ENCODE measurements at regions not wholly inside any gene's neighbourhood (a gene's known extent, or its start where the extent isn't known, plus 50 kb on each side); places are given as distances from the start of the nearest gene placed in this dataset.

- H4K20me1 ChIP-seq (ENCODE audit: insufficient read depth) = no peaks in the 10 kb centered on the region
- no peaks in the 10 kb centered on the region for H3K79me2 ChIP-seq (ENCODE audit: insufficient read depth)
- H3K36me3 ChIP-seq (replicated peaks in 1 of 2; ENCODE audit: control insufficient read depth in 1 of 2, insufficient read depth in 2 of 2, low read length in 1 of 2) = no peaks in the 10 kb centered on the region
- 54% methylated on average over 14 of the region's 14 CpGs for WGBS (ENCODE audit: low lambda C conversion rate)
- H3K4me1 ChIP-seq (ENCODE audit: control insufficient read depth in 1 of 2, insufficient read depth in 2 of 2, low read depth in 1 of 2, low read length in 1 of 2) = no peaks in the 10 kb centered on the region; a peak in 1 of 4 replicates
- H2AFZ ChIP-seq (ENCODE audit: low read depth) = no peak overlapping the region
- no peaks in the 10 kb centered on the region for H3K9me2 ChIP-seq
- no peaks in the 10 kb centered on the region for H3F3A ChIP-seq (replicated peaks; ENCODE audit: insufficient read depth)
- no peak for DNase-seq
- no peak overlapping the region for H3K27ac ChIP-seq (ENCODE audit: low read depth in 2 of 2, low read length in 1 of 2)
- no peak overlapping the region for H3K4me3 ChIP-seq (ENCODE audit: low read depth in 2 of 2, low read length in 1 of 2)
- CTCF ChIA-PET = interaction anchor here (1.5 kb wide), 1 partner anchor 43 kb away, joined by 4 read pairs; no protein-coding TSS in a partner anchor
- TF ChIP-seq EP300 (IDR thresholded peaks at IDR 0.05; ENCODE audit: borderline replicate concordance in 1 of 2, low read depth in 1 of 2, low read length in 1 of 2) = no peak
- no peak for TF ChIP-seq FOSL2 (IDR thresholded peaks at IDR 0.05; ENCODE audit: borderline replicate concordance, low read depth)
- TF ChIP-seq, protein P1, sequence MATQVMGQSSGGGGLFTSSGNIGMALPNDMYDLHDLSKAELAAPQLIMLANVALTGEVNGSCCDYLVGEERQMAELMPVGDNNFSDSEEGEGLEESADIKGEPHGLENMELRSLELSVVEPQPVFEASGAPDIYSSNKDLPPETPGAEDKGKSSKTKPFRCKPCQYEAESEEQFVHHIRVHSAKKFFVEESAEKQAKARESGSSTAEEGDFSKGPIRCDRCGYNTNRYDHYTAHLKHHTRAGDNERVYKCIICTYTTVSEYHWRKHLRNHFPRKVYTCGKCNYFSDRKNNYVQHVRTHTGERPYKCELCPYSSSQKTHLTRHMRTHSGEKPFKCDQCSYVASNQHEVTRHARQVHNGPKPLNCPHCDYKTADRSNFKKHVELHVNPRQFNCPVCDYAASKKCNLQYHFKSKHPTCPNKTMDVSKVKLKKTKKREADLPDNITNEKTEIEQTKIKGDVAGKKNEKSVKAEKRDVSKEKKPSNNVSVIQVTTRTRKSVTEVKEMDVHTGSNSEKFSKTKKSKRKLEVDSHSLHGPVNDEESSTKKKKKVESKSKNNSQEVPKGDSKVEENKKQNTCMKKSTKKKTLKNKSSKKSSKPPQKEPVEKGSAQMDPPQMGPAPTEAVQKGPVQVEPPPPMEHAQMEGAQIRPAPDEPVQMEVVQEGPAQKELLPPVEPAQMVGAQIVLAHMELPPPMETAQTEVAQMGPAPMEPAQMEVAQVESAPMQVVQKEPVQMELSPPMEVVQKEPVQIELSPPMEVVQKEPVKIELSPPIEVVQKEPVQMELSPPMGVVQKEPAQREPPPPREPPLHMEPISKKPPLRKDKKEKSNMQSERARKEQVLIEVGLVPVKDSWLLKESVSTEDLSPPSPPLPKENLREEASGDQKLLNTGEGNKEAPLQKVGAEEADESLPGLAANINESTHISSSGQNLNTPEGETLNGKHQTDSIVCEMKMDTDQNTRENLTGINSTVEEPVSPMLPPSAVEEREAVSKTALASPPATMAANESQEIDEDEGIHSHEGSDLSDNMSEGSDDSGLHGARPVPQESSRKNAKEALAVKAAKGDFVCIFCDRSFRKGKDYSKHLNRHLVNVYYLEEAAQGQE (IDR thresholded peaks at IDR 0.05; ENCODE audit: low read depth, low read length) = no peak
- TF ChIP-seq PBX3 (IDR thresholded peaks at IDR 0.05) = no peak
- POLR2A ChIA-PET = no interaction called here
- H3K9ac ChIP-seq = no peak overlapping the region
- no peaks in the 10 kb centered on the region for H3K27me3 ChIP-seq (ENCODE audit: insufficient read depth)
- H3K9me3 ChIP-seq = no peaks in the 10 kb centered on the region
- H3K4me2 ChIP-seq = no peak overlapping the region
Observed at GRCh38 chr11:116132273-116132978, 628.2 kb upstream of the CADM1 start.

DNA sequence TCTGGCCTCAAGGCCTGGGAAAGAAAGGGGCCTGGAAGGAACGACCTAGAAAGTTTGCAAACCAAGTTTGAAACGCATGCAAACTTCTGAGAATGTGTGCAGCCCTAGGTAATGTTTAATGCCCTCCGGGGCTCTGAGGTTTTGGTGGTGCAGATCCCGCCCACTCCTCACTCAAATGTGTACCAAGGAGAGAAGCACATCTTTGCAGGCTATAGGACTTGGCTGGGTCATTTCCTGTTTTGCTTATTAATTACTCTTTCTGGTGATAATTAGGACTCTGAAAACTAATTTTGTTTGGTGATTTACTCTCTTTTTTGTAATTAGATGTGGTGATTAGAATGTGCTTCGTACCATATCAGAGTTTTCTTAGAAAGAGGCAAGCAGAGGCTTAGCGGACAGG, 625.9 kb upstream of the CADM1 start:
- H2AFZ ChIP-seq (ENCODE audit: low read depth) = no peak overlapping the region
- no peaks in the 10 kb centered on the region for H4K20me1 ChIP-seq (ENCODE audit: insufficient read depth)
- no peaks in the 10 kb centered on the region for H3K27me3 ChIP-seq (ENCODE audit: insufficient read depth)
- no peaks in the 10 kb centered on the region for H3F3A ChIP-seq (replicated peaks; ENCODE audit: insufficient read depth)
- H3K4me3 ChIP-seq (ENCODE audit: low read depth in 2 of 2, low read length in 1 of 2) = no peak overlapping the region
- H3K9me2 ChIP-seq = no peaks in the 10 kb centered on the region
- no peaks in the 10 kb centered on the region; a peak in 1 of 4 replicates for H3K4me1 ChIP-seq (ENCODE audit: control insufficient read depth in 1 of 2, insufficient read depth in 2 of 2, low read depth in 1 of 2, low read length in 1 of 2)
- DNase-seq = no peak
- 25% methylated on average over 6 of the region's 6 CpGs for WGBS (ENCODE audit: low lambda C conversion rate)
- H3K4me2 ChIP-seq = no peak overlapping the region
- H3K9ac ChIP-seq = no peak overlapping the region
- H3K79me2 ChIP-seq (ENCODE audit: insufficient read depth) = no peaks in the 10 kb centered on the region
- H3K9me3 ChIP-seq = no peaks in the 10 kb centered on the region
- ChIA-PET POLR2A (no interaction called here), CTCF (no interaction called here)
- no peaks in the 10 kb centered on the region for H3K36me3 ChIP-seq (replicated peaks in 1 of 2; ENCODE audit: control insufficient read depth in 1 of 2, insufficient read depth in 2 of 2, low read length in 1 of 2)
- H3K27ac ChIP-seq (ENCODE audit: low read depth in 2 of 2, low read length in 1 of 2) = no peak overlapping the region
- TF ChIP-seq, protein P2, sequence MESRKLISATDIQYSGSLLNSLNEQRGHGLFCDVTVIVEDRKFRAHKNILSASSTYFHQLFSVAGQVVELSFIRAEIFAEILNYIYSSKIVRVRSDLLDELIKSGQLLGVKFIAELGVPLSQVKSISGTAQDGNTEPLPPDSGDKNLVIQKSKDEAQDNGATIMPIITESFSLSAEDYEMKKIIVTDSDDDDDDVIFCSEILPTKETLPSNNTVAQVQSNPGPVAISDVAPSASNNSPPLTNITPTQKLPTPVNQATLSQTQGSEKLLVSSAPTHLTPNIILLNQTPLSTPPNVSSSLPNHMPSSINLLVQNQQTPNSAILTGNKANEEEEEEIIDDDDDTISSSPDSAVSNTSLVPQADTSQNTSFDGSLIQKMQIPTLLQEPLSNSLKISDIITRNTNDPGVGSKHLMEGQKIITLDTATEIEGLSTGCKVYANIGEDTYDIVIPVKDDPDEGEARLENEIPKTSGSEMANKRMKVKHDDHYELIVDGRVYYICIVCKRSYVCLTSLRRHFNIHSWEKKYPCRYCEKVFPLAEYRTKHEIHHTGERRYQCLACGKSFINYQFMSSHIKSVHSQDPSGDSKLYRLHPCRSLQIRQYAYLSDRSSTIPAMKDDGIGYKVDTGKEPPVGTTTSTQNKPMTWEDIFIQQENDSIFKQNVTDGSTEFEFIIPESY (IDR thresholded peaks at IDR 0.05; ENCODE audit: borderline replicate concordance, low read depth) = no peak
- TF ChIP-seq MXI1 (IDR thresholded peaks at IDR 0.05; ENCODE audit: low read depth, low read length) (no peak), RAD21 (IDR thresholded peaks at IDR 0.05; ENCODE audit: low read length) (no peak), RCOR1 (IDR thresholded peaks at IDR 0.05; ENCODE audit: low read length) (no peak), PBX3 (IDR thresholded peaks at IDR 0.05) (no peak), NFIC (IDR thresholded peaks at IDR 0.05; ENCODE audit: borderline replicate concordance) (no peak), MEF2A (IDR thresholded peaks at IDR 0.05; ENCODE audit: borderline replicate concordance, low read depth) (no peak)
- TF ChIP-seq, protein P1 (IDR thresholded peaks at IDR 0.05; ENCODE audit: low read depth, low read length) = no peak
- TF ChIP-seq, protein P3, sequence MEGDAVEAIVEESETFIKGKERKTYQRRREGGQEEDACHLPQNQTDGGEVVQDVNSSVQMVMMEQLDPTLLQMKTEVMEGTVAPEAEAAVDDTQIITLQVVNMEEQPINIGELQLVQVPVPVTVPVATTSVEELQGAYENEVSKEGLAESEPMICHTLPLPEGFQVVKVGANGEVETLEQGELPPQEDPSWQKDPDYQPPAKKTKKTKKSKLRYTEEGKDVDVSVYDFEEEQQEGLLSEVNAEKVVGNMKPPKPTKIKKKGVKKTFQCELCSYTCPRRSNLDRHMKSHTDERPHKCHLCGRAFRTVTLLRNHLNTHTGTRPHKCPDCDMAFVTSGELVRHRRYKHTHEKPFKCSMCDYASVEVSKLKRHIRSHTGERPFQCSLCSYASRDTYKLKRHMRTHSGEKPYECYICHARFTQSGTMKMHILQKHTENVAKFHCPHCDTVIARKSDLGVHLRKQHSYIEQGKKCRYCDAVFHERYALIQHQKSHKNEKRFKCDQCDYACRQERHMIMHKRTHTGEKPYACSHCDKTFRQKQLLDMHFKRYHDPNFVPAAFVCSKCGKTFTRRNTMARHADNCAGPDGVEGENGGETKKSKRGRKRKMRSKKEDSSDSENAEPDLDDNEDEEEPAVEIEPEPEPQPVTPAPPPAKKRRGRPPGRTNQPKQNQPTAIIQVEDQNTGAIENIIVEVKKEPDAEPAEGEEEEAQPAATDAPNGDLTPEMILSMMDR (IDR thresholded peaks at IDR 0.05) = no peak

All from SK-N-SH (cell line).